ENCODE measurements at regions not wholly inside any gene's neighbourhood (a gene's known extent, or its start where the extent isn't known, plus 50 kb on each side); places are given as distances from the start of the nearest gene placed in this dataset.
"Not testable (repeated sequence)": the region's sequence is repeated elsewhere in the genome, so short reads cannot be mapped to it uniquely, and the experiment has no call there.

DNA sequence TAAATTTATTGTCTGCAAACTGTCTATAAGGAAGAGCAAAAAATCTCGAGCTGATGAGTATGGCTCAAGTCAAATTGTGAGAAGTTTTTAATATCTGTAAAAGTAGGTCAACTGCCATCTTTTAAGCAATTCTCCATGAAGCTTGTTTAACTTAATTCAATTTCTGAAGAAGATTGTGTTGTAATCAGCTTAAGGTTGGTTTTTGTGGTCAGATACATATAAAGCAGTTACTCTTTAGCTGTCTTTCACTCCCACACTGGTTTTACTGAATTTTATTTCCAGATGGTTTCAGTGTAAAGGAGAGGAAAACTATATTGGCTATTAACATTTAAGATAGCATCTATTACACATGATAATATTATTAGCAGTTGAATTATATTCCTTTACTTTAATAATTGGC, 1165.1 kb downstream of the SLC16A7 start:
- Histone ChIP-seq H3K27ac (no peak overlapping the region), H3K27me3 (replicated peaks; ENCODE audit: insufficient read depth) (no peaks in the 10 kb centered on the region), H3K9me3 (no peaks in the 10 kb centered on the region), H3K4me1 (ENCODE audit: control insufficient read depth in 1 of 2, low read depth in 2 of 2) (no peaks in the 10 kb centered on the region), H3K4me3 (no peak overlapping the region), H3K36me3 (no peaks in the 10 kb centered on the region)
- DNase-seq (ENCODE audit: low spot score): no peak
- ATAC-seq (ENCODE audit: insufficient number of reproducible peaks, low FRiP score, low read depth): no peak
- no peak for TF ChIP-seq CTCF (IDR thresholded peaks at IDR 0.05)

- H3K27me3 ChIP-seq (replicated peaks; ENCODE audit: insufficient read depth); H3K4me1 ChIP-seq (ENCODE audit: control insufficient read depth in 1 of 2, low read depth in 2 of 2); H3K4me3 ChIP-seq; DNase-seq (ENCODE audit: low spot score); H3K36me3 ChIP-seq; H3K9me3 ChIP-seq; H3K27ac ChIP-seq; ATAC-seq (ENCODE audit: insufficient number of reproducible peaks, low FRiP score, low read depth): not testable (repeated sequence)
Observed at GRCh38 chr12:60801166-60801565, 1205.3 kb downstream of the SLC16A7 start.

GRCh38 chr12:60803147-60803546, 1207.3 kb downstream of the SLC16A7 start:
- Histone ChIP-seq H3K4me3 (no peak overlapping the region), H3K27me3 (replicated peaks; ENCODE audit: insufficient read depth) (no peaks in the 10 kb centered on the region), H3K36me3 (no peaks in the 10 kb centered on the region), H3K9me3 (no peaks in the 10 kb centered on the region), H3K27ac (no peak overlapping the region), H3K4me1 (ENCODE audit: control insufficient read depth in 1 of 2, low read depth in 2 of 2) (no peaks in the 10 kb centered on the region)
- ATAC-seq (ENCODE audit: insufficient number of reproducible peaks, low FRiP score, low read depth) (no peak), DNase-seq (ENCODE audit: low spot score) (no peak)
- TF ChIP-seq CTCF (IDR thresholded peaks at IDR 0.05): no peak

DNA sequence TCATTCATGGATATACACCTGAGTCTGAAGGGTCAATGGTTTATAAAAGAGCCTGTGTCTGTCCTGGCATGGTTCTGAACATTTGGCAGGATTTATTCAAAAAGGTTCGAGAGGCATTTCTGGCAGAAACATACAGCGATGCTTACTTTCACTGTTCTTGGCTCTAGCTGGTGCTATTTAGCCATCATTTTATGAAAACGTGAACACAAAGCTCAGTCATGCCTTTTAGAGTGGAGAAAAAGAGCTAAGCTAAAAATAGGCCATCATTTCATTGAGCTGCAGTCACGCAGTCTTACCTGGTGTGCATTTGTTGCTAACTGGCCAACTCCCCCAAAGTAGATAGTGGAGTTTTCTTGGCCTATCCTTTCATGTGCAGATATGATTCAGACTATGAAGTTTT, 1209.5 kb downstream of the SLC16A7 start:
- Histone ChIP-seq H3K27ac (no peak overlapping the region), H3K9me3 (no peaks in the 10 kb centered on the region), H3K27me3 (replicated peaks; ENCODE audit: insufficient read depth) (no peaks in the 10 kb centered on the region), H3K36me3 (no peaks in the 10 kb centered on the region), H3K4me1 (ENCODE audit: control insufficient read depth in 1 of 2, low read depth in 2 of 2) (no peaks in the 10 kb centered on the region), H3K4me3 (no peak overlapping the region)
- DNase-seq (ENCODE audit: low spot score) (no peak), ATAC-seq (ENCODE audit: insufficient number of reproducible peaks, low FRiP score, low read depth) (no peak)
- no peak for TF ChIP-seq CTCF (IDR thresholded peaks at IDR 0.05)

DNA sequence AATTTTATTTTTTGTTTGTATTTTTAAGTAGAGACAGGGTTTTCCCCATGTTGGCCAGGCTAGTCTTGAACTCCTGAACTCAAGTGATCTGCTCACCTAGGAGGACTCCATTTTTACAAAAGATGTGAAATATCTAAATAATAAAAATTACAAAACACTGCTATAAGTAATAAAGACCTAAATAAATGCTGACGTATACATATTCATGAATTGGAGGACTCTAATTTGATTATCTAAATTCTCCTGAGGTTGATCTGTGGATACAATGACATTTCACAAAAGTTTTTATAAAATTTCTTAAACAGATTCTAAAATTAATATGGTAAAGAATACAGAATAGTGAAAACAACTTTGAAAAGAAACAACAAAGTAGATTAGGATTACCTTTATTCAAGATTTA, 1224.0 kb downstream of the SLC16A7 start:
- no peak for ATAC-seq (ENCODE audit: insufficient number of reproducible peaks, low FRiP score, low read depth)
- Histone ChIP-seq H3K4me1 (ENCODE audit: control insufficient read depth in 1 of 2, low read depth in 2 of 2) (no peaks in the 10 kb centered on the region), H3K27ac (no peak overlapping the region), H3K4me3 (no peak overlapping the region), H3K9me3 (no peaks in the 10 kb centered on the region), H3K36me3 (no peaks in the 10 kb centered on the region), H3K27me3 (replicated peaks; ENCODE audit: insufficient read depth) (no peaks in the 10 kb centered on the region)
- TF ChIP-seq CTCF (IDR thresholded peaks at IDR 0.05): no peak
- DNase-seq (ENCODE audit: low spot score): no peak

- Histone ChIP-seq H3K9me3 (no peaks in the 10 kb centered on the region), H3K4me3 (no peak overlapping the region), H3K27me3 (replicated peaks; ENCODE audit: insufficient read depth) (no peaks in the 10 kb centered on the region), H3K4me1 (ENCODE audit: control insufficient read depth in 1 of 2, low read depth in 2 of 2) (no peaks in the 10 kb centered on the region), H3K36me3 (no peaks in the 10 kb centered on the region), H3K27ac (no peak overlapping the region)
- TF ChIP-seq CTCF (IDR thresholded peaks at IDR 0.05): no peak
- ATAC-seq (ENCODE audit: insufficient number of reproducible peaks, low FRiP score, low read depth) (no peak), DNase-seq (ENCODE audit: low spot score) (no peak)
Observed at GRCh38 chr12:60822580-60822979, 1226.8 kb downstream of the SLC16A7 start.

Data from thoracic aorta (tissue), 2 donors.